Endothelial cell (in vitro differentiated cells): ENCODE measurements at regions not wholly inside any gene's neighbourhood (a gene's known extent, or its start where the extent isn't known, plus 50 kb on each side); places are given as distances from the start of the nearest gene placed in this dataset.
A peak's percentile ranks its signal among the peaks of the same experiment; 100 is the strongest.

ENCODE experiments used
- DNase-seq: peaks from one replicate; pipeline ENCODE4 v3.0.0; 2021; ENCODE audit warnings: low spot score
- H3K27ac Mint-ChIP-seq: one replicate; pipeline ENCODE4 v1.8.0; 2021; ENCODE audit warnings: mixed read lengths, inconsistent platforms; ENCODE audit not compliant: unreplicated experiment
- H3K27me3 Mint-ChIP-seq: one replicate; pipeline ENCODE4 v1.8.0; 2021; ENCODE audit warnings: mild to moderate bottlenecking, moderate library complexity, mixed read lengths, inconsistent platforms; ENCODE audit not compliant: unreplicated experiment
- H3K36me3 Mint-ChIP-seq: one replicate; pipeline ENCODE4 v1.8.0; 2021; ENCODE audit warnings: mild to moderate bottlenecking, low read depth, mixed read lengths, inconsistent platforms; ENCODE audit not compliant: unreplicated experiment
- H3K4me1 Mint-ChIP-seq: one replicate; pipeline ENCODE4 v1.8.0; 2021; ENCODE audit warnings: mild to moderate bottlenecking, mixed read lengths, inconsistent platforms; ENCODE audit not compliant: unreplicated experiment
- H3K4me3 Mint-ChIP-seq: one replicate; pipeline ENCODE4 v1.8.0; 2021; ENCODE audit warnings: mild to moderate bottlenecking, mixed read lengths, inconsistent platforms; ENCODE audit not compliant: unreplicated experiment
- H3K9me3 Mint-ChIP-seq: one replicate; pipeline ENCODE4 v1.8.0; 2021; ENCODE audit warnings: mixed read lengths, inconsistent platforms; ENCODE audit not compliant: unreplicated experiment
- TF ChIP-seq, protein P1 (sequence below): fragments of 200-600 bp; sonication (generic); IDR thresholded peaks from one replicate; pipeline ENCODE4 v1.5.0; 2021; ENCODE audit warnings: antibody characterized with exemption; ENCODE audit not compliant: unreplicated experiment

GRCh38 chr2:12441750-12442475 lies 274.8 kb upstream of the TRIB2 start:
- H3K36me3 Mint-ChIP-seq: no peaks in the 10 kb centered on the region
- peaks cover 3% of the 10 kb centered on the region for H3K4me1 Mint-ChIP-seq
- H3K27ac Mint-ChIP-seq: peak overlapping the region; percentile 2
- H3K27me3 Mint-ChIP-seq: peaks cover 3% of the 10 kb centered on the region
- DNase-seq: no peak
- TF ChIP-seq, protein P1, sequence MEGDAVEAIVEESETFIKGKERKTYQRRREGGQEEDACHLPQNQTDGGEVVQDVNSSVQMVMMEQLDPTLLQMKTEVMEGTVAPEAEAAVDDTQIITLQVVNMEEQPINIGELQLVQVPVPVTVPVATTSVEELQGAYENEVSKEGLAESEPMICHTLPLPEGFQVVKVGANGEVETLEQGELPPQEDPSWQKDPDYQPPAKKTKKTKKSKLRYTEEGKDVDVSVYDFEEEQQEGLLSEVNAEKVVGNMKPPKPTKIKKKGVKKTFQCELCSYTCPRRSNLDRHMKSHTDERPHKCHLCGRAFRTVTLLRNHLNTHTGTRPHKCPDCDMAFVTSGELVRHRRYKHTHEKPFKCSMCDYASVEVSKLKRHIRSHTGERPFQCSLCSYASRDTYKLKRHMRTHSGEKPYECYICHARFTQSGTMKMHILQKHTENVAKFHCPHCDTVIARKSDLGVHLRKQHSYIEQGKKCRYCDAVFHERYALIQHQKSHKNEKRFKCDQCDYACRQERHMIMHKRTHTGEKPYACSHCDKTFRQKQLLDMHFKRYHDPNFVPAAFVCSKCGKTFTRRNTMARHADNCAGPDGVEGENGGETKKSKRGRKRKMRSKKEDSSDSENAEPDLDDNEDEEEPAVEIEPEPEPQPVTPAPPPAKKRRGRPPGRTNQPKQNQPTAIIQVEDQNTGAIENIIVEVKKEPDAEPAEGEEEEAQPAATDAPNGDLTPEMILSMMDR: no peak
- no peak overlapping the region for H3K4me3 Mint-ChIP-seq
- H3K9me3 Mint-ChIP-seq: no peaks in the 10 kb centered on the region

GRCh38 chr2:12442476-12442847 lies 274.3 kb upstream of the TRIB2 start:
- Mint-ChIP-seq H3K36me3 (no peaks in the 10 kb centered on the region), H3K27ac (no peak overlapping the region), H3K4me1 (peaks cover 3% of the 10 kb centered on the region)

GRCh38 chr2:12448846-12449505 lies 267.8 kb upstream of the TRIB2 start:
- Mint-ChIP-seq H3K36me3 (no peaks in the 10 kb centered on the region), H3K9me3 (no peaks in the 10 kb centered on the region), H3K4me1 (no peaks in the 10 kb centered on the region), H3K27ac (no peak overlapping the region), H3K27me3 (peaks cover 2% of the 10 kb centered on the region), H3K4me3 (no peak overlapping the region)
- TF ChIP-seq, protein P1: no peak
- no peak for DNase-seq

More at GRCh38 chr2:12442476-12442847, 274.3 kb upstream of the TRIB2 start:
- H3K27me3 Mint-ChIP-seq: peaks cover 3% of the 10 kb centered on the region
- no peak for DNase-seq
- H3K9me3 Mint-ChIP-seq: no peaks in the 10 kb centered on the region
- H3K4me3 Mint-ChIP-seq: no peak overlapping the region
- TF ChIP-seq, protein P1: no peak

DNA sequence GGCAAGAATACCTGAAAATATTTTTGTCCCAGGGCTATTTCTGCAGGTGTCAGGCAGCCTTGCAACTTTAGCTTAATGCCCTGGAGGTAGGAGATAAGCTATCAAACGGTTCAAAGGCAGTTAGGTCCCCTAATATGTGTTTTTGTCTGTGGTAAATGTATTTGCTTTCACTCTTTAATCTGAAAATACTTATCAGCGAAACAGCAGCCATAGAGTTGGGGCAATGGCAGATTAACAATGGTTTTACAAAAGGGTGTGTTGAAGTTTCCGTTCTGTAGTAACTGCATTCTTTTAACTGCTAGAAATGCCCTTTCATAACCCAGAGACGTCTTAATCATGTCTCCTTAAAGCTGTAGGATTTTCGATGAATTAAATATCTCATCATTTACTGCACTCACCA lies 265.0 kb upstream of the TRIB2 start:
- no peak overlapping the region for H3K27ac Mint-ChIP-seq
- TF ChIP-seq, protein P1: no peak
- H3K27me3 Mint-ChIP-seq: peaks cover 2% of the 10 kb centered on the region
- no peaks in the 10 kb centered on the region for H3K36me3 Mint-ChIP-seq
- H3K4me3 Mint-ChIP-seq: no peak overlapping the region
- no peaks in the 10 kb centered on the region for H3K4me1 Mint-ChIP-seq
- H3K9me3 Mint-ChIP-seq: no peaks in the 10 kb centered on the region
- DNase-seq: no peak

DNA sequence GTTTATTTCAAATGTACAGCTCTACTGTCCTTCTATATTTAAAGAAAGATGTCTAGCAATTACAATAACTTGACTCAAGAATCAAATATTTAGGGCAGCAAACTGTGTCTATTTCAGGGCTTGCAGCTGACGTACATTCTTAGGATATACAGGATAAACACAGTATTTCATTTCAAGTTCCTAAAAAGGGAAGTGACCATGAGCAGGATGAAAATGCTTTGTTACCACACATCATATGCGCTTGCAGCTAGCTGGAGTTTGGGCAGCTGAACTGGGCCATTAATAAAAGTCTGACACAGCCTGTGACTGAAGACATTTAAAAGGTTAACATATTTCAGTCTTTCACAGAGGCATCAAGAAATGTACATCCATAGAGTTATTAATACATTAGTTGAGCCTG lies 264.6 kb upstream of the TRIB2 start:
- no peak overlapping the region for H3K27ac Mint-ChIP-seq
- H3K9me3 Mint-ChIP-seq: no peaks in the 10 kb centered on the region
- TF ChIP-seq, protein P1: no peak
- H3K4me1 Mint-ChIP-seq: no peaks in the 10 kb centered on the region
- H3K27me3 Mint-ChIP-seq: peaks cover 2% of the 10 kb centered on the region
- no peak for DNase-seq
- H3K4me3 Mint-ChIP-seq: no peak overlapping the region
- H3K36me3 Mint-ChIP-seq: no peaks in the 10 kb centered on the region
